H9 (cell line): ENCODE measurements at regions not wholly inside any gene's neighbourhood (a gene's known extent, or its start where the extent isn't known, plus 50 kb on each side); places are given as distances from the start of the nearest gene placed in this dataset.

ENCODE experiments used
- DNase-seq: peaks from one replicate; pipeline ENCODE4 v3.0.0-alpha.2; 2017
- H2AFZ ChIP-seq: one replicate; pipeline ENCODE4 v1.6.1; 2013; ENCODE audit warnings: mild to moderate bottlenecking, low read length, control low read depth, moderate library complexity
- H2AK5ac ChIP-seq: 2 replicates; pipeline ENCODE4 v1.6.1; 2013; ENCODE audit warnings: low read length, control low read depth, mixed read lengths; ENCODE audit not compliant: insufficient read length
- H2BK120ac ChIP-seq: one replicate; pipeline ENCODE4 v1.6.1; 2013; ENCODE audit warnings: low read depth, mild to moderate bottlenecking, low read length, control low read depth, inconsistent platforms; ENCODE audit not compliant: poor library complexity, severe bottlenecking
- H2BK12ac ChIP-seq: 2 replicates; pipeline ENCODE4 v1.6.1; 2013; ENCODE audit warnings: low read length, control low read depth, mixed read lengths, low read depth; ENCODE audit not compliant: insufficient read length
- H2BK15ac ChIP-seq: 2 replicates; pipeline ENCODE4 v1.6.1; 2013; ENCODE audit warnings: low read depth, low read length, control low read depth
- H2BK20ac ChIP-seq: one replicate; pipeline ENCODE4 v1.6.1; 2013; ENCODE audit warnings: low read depth, mild to moderate bottlenecking, low read length, control low read depth, inconsistent platforms; ENCODE audit not compliant: poor library complexity, severe bottlenecking
- H2BK5ac ChIP-seq: 2 replicates; pipeline ENCODE4 v1.6.1; 2013; ENCODE audit warnings: low read length, control low read depth, mixed read lengths; ENCODE audit not compliant: insufficient read length
- H3K14ac ChIP-seq: 2 replicates; pipeline ENCODE4 v1.6.1; 2013; ENCODE audit warnings: low read length, control low read depth; ENCODE audit not compliant: insufficient read depth
- H3K18ac ChIP-seq: 2 replicates; pipeline ENCODE4 v1.6.1; 2013; ENCODE audit warnings: low read depth, mild to moderate bottlenecking, mixed read lengths, low read length, control low read depth; ENCODE audit not compliant: insufficient read length
- H3K23ac ChIP-seq: 2 replicates; pipeline ENCODE4 v1.6.1; 2013; ENCODE audit warnings: low read length, control low read depth, mixed read lengths, low read depth; ENCODE audit not compliant: insufficient read length
- H3K23me2 ChIP-seq: 2 replicates; pipeline ENCODE4 v1.6.1; 2013; ENCODE audit warnings: low read depth, mild to moderate bottlenecking, mixed read lengths, low read length, control low read depth; ENCODE audit not compliant: insufficient read length, poor library complexity, severe bottlenecking
- H3K27ac ChIP-seq: 2 replicates; pipeline ENCODE4 v1.5.1; 2013; ENCODE audit warnings: low read length, control low read depth, mixed read lengths, low read depth; ENCODE audit not compliant: insufficient read length
- H3K27me3 ChIP-seq: 2 replicates; pipeline ENCODE4 v1.6.1; 2013; ENCODE audit warnings: low read length, control low read depth, inconsistent platforms; ENCODE audit not compliant: insufficient read depth
- H3K4ac ChIP-seq: 2 replicates; pipeline ENCODE4 v1.6.1; 2013; ENCODE audit warnings: low read depth, mild to moderate bottlenecking, control low read depth, inconsistent platforms, low read length, moderate library complexity
- H3K4me1 ChIP-seq: 2 replicates; pipeline ENCODE4 v1.6.1; 2013; ENCODE audit warnings: low read length, control low read depth, inconsistent platforms; ENCODE audit not compliant: insufficient read depth
- H3K4me2 ChIP-seq: 2 replicates; pipeline ENCODE4 v1.6.1; 2013; ENCODE audit warnings: low read length, control low read depth, mixed read lengths; ENCODE audit not compliant: insufficient read length, insufficient read depth
- H3K56ac ChIP-seq: 2 replicates; pipeline ENCODE4 v1.6.1; 2013; ENCODE audit warnings: low read depth, mild to moderate bottlenecking, mixed read lengths, low read length, control low read depth; ENCODE audit not compliant: insufficient read length
- H3K79me1 ChIP-seq: 2 replicates; pipeline ENCODE4 v1.6.1; 2013; ENCODE audit warnings: low read depth, mild to moderate bottlenecking, moderate library complexity, low read length, control low read depth, inconsistent platforms; ENCODE audit not compliant: insufficient read depth, poor library complexity, severe bottlenecking
- H3K79me2 ChIP-seq: 2 replicates; pipeline ENCODE4 v1.6.1; 2013; ENCODE audit warnings: low read length, control low read depth, inconsistent platforms; ENCODE audit not compliant: insufficient read depth
- H3K9ac ChIP-seq: 2 replicates; pipeline ENCODE4 v1.6.1; 2013; ENCODE audit warnings: low read length, control low read depth, mixed read lengths; ENCODE audit not compliant: insufficient read length; ENCODE audit errors: extremely low read depth
- H3K9me3 ChIP-seq: one replicate; pipeline ENCODE4 v1.6.1; 2013; ENCODE audit warnings: low read depth, low read length, inconsistent platforms; ENCODE audit not compliant: control insufficient read depth
- H3T11ph ChIP-seq: one replicate; pipeline ENCODE4 v1.6.1; 2013; ENCODE audit warnings: mild to moderate bottlenecking, low read length, control low read depth, inconsistent platforms
- H4K20me1 ChIP-seq: one replicate; pipeline ENCODE4 v1.6.1; 2013; ENCODE audit not compliant: control insufficient read depth, insufficient read length, insufficient read depth
- H4K5ac ChIP-seq: 2 replicates; pipeline ENCODE4 v1.6.1; 2013; ENCODE audit warnings: low read depth, mild to moderate bottlenecking, mixed read lengths, low read length, control low read depth; ENCODE audit not compliant: insufficient read length
- H4K8ac ChIP-seq: replicated peaks from 2 replicates; pipeline ENCODE4 v1.6.1; 2013; ENCODE audit warnings: low read length, control low read depth, mixed read lengths, low read depth; ENCODE audit not compliant: insufficient read length
- H4K91ac ChIP-seq: 2 replicates; pipeline ENCODE4 v1.6.1; 2013; ENCODE audit warnings: low read depth, mild to moderate bottlenecking, moderate library complexity, mixed read lengths, low read length, control low read depth; ENCODE audit not compliant: insufficient read length
- H3K27ac Mint-ChIP-seq, 3 experiments: 2 replicates in 2 of 3; 3 replicates in 1 of 3; pipeline ENCODE4 v1.8.0; 2020 to 2021; ENCODE audit warnings: mixed read lengths in 3 of 3, mild to moderate bottlenecking in 1 of 3, moderate library complexity in 1 of 3
- H3K27me3 Mint-ChIP-seq: 2 replicates; pipeline ENCODE4 v1.8.0; 2021; ENCODE audit warnings: low read depth, mild to moderate bottlenecking, moderate library complexity, mixed read lengths
- H3K36me3 Mint-ChIP-seq, 3 experiments: 2 replicates in 2 of 3; 3 replicates in 1 of 3; pipeline ENCODE4 v1.8.0; 2020 to 2021; ENCODE audit warnings: low read depth in 3 of 3, mixed read lengths in 3 of 3; ENCODE audit not compliant: insufficient read depth in 1 of 3
- H3K4me1 Mint-ChIP-seq, 2 experiments: 2 replicates each; pipeline ENCODE4 v1.8.0; 2020; ENCODE audit warnings: mixed read lengths in 2 of 2
- H3K4me3 Mint-ChIP-seq, 2 experiments: 2 replicates in 1 of 2; 3 replicates in 1 of 2; pipeline ENCODE4 v1.8.0; 2020 to 2021; ENCODE audit warnings: mild to moderate bottlenecking in 2 of 2, mixed read lengths in 2 of 2, moderate library complexity in 1 of 2
- H3K9me3 Mint-ChIP-seq, 2 experiments: 2 replicates in 1 of 2; 3 replicates in 1 of 2; pipeline ENCODE4 v1.8.0; 2020; ENCODE audit warnings: mild to moderate bottlenecking in 2 of 2, mixed read lengths in 2 of 2, moderate library complexity in 1 of 2
- WGBS: extraction: QIAGEN DNeasy Blood & Tissue Kit; methylation state at CpG from one replicate; pipeline ENCODE4 v1.1.7; 2013; ENCODE audit warnings: missing lambda C conversion rate, low lambda C conversion rate, mixed read lengths; ENCODE audit not compliant: insufficient read length; ENCODE audit errors: extremely low coverage; 5-methylcytosine and 5-hydroxymethylcytosine counted together
- TF ChIP-seq, protein P1 (sequence below): fragments of 200-600 bp; sonication (generic); conservative IDR thresholded peaks from 3 replicates; pipeline ENCODE4 v1.8.0; 2021; ENCODE audit warnings: antibody characterized with exemption, mild to moderate bottlenecking

- no peak overlapping the region for H3K23ac ChIP-seq
- no peak overlapping the region for H3K4me3 Mint-ChIP-seq
- no peak overlapping the region for H4K91ac ChIP-seq
- H3K4ac ChIP-seq: no peak overlapping the region
- H3K18ac ChIP-seq: no peak overlapping the region
- H3K27ac ChIP-seq: no peak overlapping the region
- H3K23me2 ChIP-seq: no peaks in the 10 kb centered on the region
- H3K56ac ChIP-seq: no peak overlapping the region
- TF ChIP-seq, protein P1, sequence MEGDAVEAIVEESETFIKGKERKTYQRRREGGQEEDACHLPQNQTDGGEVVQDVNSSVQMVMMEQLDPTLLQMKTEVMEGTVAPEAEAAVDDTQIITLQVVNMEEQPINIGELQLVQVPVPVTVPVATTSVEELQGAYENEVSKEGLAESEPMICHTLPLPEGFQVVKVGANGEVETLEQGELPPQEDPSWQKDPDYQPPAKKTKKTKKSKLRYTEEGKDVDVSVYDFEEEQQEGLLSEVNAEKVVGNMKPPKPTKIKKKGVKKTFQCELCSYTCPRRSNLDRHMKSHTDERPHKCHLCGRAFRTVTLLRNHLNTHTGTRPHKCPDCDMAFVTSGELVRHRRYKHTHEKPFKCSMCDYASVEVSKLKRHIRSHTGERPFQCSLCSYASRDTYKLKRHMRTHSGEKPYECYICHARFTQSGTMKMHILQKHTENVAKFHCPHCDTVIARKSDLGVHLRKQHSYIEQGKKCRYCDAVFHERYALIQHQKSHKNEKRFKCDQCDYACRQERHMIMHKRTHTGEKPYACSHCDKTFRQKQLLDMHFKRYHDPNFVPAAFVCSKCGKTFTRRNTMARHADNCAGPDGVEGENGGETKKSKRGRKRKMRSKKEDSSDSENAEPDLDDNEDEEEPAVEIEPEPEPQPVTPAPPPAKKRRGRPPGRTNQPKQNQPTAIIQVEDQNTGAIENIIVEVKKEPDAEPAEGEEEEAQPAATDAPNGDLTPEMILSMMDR: peak; percentile 40
- H3K9me3 ChIP-seq: no peaks in the 10 kb centered on the region
- peak overlapping the region in 1 of 3 experiments; percentile 40; a peak in 1 of 7 replicates for H3K27ac Mint-ChIP-seq
- H2AK5ac ChIP-seq: no peak overlapping the region
- H2BK12ac ChIP-seq: no peak overlapping the region
- no CpG with 5 or more reads among the region's 4 CpGs for WGBS
- no peaks in the 10 kb centered on the region for H3K27me3 ChIP-seq
- no peak overlapping the region for H3K4me2 ChIP-seq
- no peak overlapping the region for H2AFZ ChIP-seq
- peaks cover 0 to 10% of the 10 kb centered on the region in 2 experiments; a peak in 3 of 5 replicates for H3K9me3 Mint-ChIP-seq
- H3K4me1 ChIP-seq: no peaks in the 10 kb centered on the region
- no peaks in the 10 kb centered on the region for H3K79me1 ChIP-seq
- peaks cover 0 to 18% (median 11%) of the 10 kb centered on the region in 3 experiments; a peak in 5 of 7 replicates for H3K36me3 Mint-ChIP-seq
- no peak overlapping the region for H2BK120ac ChIP-seq
- H3K4me1 Mint-ChIP-seq: 0 out of 4 replicates have a peak, but pooled peaks cover 0 to 3% of the 10 kb centered on the region in 2 experiments
- H4K5ac ChIP-seq: no peak overlapping the region
- H3K27me3 Mint-ChIP-seq: no peaks in the 10 kb centered on the region
- no peak overlapping the region for H3K9ac ChIP-seq
- H4K8ac ChIP-seq: no peak overlapping the region
- no peak overlapping the region; the same call in 1 of the 2 replicates for H3K14ac ChIP-seq
- H2BK15ac ChIP-seq: no peak overlapping the region
- peak; percentile 33 for DNase-seq
- no peak overlapping the region for H2BK20ac ChIP-seq
- H2BK5ac ChIP-seq: no peak overlapping the region
- H3T11ph ChIP-seq: no peak overlapping the region
- no peaks in the 10 kb centered on the region for H4K20me1 ChIP-seq
- H3K79me2 ChIP-seq: no peaks in the 10 kb centered on the region
These were observed 948.2 kb upstream of the FAM98A start for GRCh38 chr2:34547340-34547739.
